8988T (cell line): ENCODE measurements at regions not wholly inside any gene's neighbourhood (a gene's known extent, or its start where the extent isn't known, plus 50 kb on each side); places are given as distances from the start of the nearest gene placed in this dataset.

Experiments used
- DNase-seq: peaks from one replicate; pipeline ENCODE4 v3.0.0; 2011

- no peak for DNase-seq
Measured at GRCh38 chr3:168624892-168625448, 529.2 kb upstream of the GOLIM4 start.

GRCh38 chr3:168624195-168624594, 528.5 kb upstream of the GOLIM4 start:
- no peak for DNase-seq

GRCh38 chr3:168622795-168623194, 527.1 kb upstream of the GOLIM4 start:
- no peak for DNase-seq

- no peak for DNase-seq
Measured at GRCh38 chr3:168620854-168621253, 525.1 kb upstream of the GOLIM4 start.

GRCh38 chr3:168618827-168619470, 523.2 kb upstream of the GOLIM4 start:
- no peak for DNase-seq

GRCh38 chr3:168617658-168618057, 521.9 kb upstream of the GOLIM4 start:
- no peak for DNase-seq

GRCh38 chr3:168616915-168617314, 521.2 kb upstream of the GOLIM4 start:
- DNase-seq, result no peak

GRCh38 chr3:168615493-168616020, 519.8 kb upstream of the GOLIM4 start:
- DNase-seq, result no peak

- DNase-seq, result no peak
Measured at GRCh38 chr3:168613151-168613550, 517.4 kb upstream of the GOLIM4 start.

- DNase-seq, result no peak
Measured at GRCh38 chr3:168612671-168613070, 516.9 kb upstream of the GOLIM4 start.

GRCh38 chr3:168611826-168612225, 516.1 kb upstream of the GOLIM4 start:
- DNase-seq, result no peak

GRCh38 chr3:168608926-168609325, 513.2 kb upstream of the GOLIM4 start:
- DNase-seq, result no peak

GRCh38 chr3:168604767-168605166, 509.0 kb upstream of the GOLIM4 start:
- DNase-seq, result no peak

GRCh38 chr3:168598250-168598649, 502.5 kb upstream of the GOLIM4 start:
- DNase-seq, result no peak

- DNase-seq, result no peak
Measured at GRCh38 chr3:168596175-168596823, 500.6 kb upstream of the GOLIM4 start.

- DNase-seq, result no peak
Measured at GRCh38 chr3:168591587-168591986, 495.9 kb upstream of the GOLIM4 start.

GRCh38 chr3:168589376-168589775, 493.7 kb upstream of the GOLIM4 start:
- DNase-seq, result no peak

GRCh38 chr3:168585544-168585943, 489.8 kb upstream of the GOLIM4 start:
- no peak for DNase-seq

- DNase-seq, result no peak
Measured at GRCh38 chr3:168583977-168584376, 488.3 kb upstream of the GOLIM4 start.

GRCh38 chr3:168582503-168582902, 486.8 kb upstream of the GOLIM4 start:
- no peak for DNase-seq

GRCh38 chr3:168581771-168582225, 486.1 kb upstream of the GOLIM4 start:
- DNase-seq, result no peak

GRCh38 chr3:168579010-168579409, 483.3 kb upstream of the GOLIM4 start:
- no peak for DNase-seq

- DNase-seq, result no peak
Measured at GRCh38 chr3:168575750-168576149, 480.0 kb upstream of the GOLIM4 start.

GRCh38 chr3:168574455-168575158, 478.9 kb upstream of the GOLIM4 start:
- no peak for DNase-seq
